Motor neuron (in vitro differentiated cells): ENCODE measurements at regions not wholly inside any gene's neighbourhood (a gene's known extent, or its start where the extent isn't known, plus 50 kb on each side); places are given as distances from the start of the nearest gene placed in this dataset.
A peak's percentile ranks its signal among the peaks of the same experiment; 100 is the strongest.
"Not testable (repeated sequence)": the region's sequence is repeated elsewhere in the genome, so short reads cannot be mapped to it uniquely, and the experiment has no call there.

Experiments
- ATAC-seq, 8 experiments: fragments of 200-7000 bp; cut with Tn5 transposase; replicated peaks in 6 of 8; 2 replicates each; pipeline ENCODE4 v1.8.0; 2021; ENCODE audit warnings: mild to moderate bottlenecking in 8 of 8, moderate library complexity in 8 of 8
- H3K27ac ChIP-seq, 2 donors: fragments of 250-450 bp; sonication (Bioruptor Pico); 2 replicates each; pipeline ENCODE4 v1.9.0; 2021; ENCODE audit warnings: antibody characterized with exemption in 2 of 2, mild to moderate bottlenecking in 2 of 2, moderate library complexity in 1 of 2
- H3K4me1 ChIP-seq, 2 donors: fragments of 250-450 bp; sonication (Bioruptor Pico); replicated peaks in 1 of 2; 2 replicates each; pipeline ENCODE4 v1.6.1; 2021; ENCODE audit warnings: antibody characterized with exemption in 2 of 2, mild to moderate bottlenecking in 2 of 2, moderate library complexity in 1 of 2
- H3K4me3 ChIP-seq, 5 donors: fragments of 250-450 bp; sonication (Bioruptor Pico); 2 replicates each; pipeline ENCODE4 v1.9.0; 2021; ENCODE audit warnings: antibody characterized with exemption in 5 of 5, mild to moderate bottlenecking in 5 of 5, moderate library complexity in 4 of 5
- WGBS, 10 experiments: fragments of 450-650 bp; shearing (Covaris generic); methylation state at CpG; one replicate each; pipeline ENCODE4 v1.0.0; 2022; 5-methylcytosine and 5-hydroxymethylcytosine counted together
- in situ Hi-C, 9 experiments: fragments of 400-800 bp; cut with MboI; loops; one replicate each; pipeline ENCODE4 v1.15.0; 2021; ENCODE audit warnings: low sequenced_read_pairs in 9 of 9, low pct_unique_long_range_greater_than_20kb in 2 of 9; ENCODE audit not compliant: unreplicated experiment in 9 of 9

DNA sequence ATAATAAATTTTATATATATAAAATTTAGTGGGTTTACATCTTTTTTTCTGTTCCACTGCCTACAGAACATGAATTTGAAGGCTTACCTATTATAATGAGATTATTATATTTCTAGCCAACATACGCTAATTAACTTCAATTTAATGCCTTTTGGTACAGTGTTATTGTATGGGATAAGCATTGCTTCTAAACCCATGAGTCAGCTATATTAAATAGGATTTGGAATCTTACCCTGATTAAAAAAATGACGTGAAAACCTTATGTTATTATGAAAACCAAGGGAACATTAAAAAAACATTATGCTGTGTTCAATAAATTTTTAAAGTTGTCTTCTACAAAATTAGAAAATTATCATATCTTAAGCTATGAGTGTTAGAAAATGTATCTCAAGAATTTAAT is 334.0 kb upstream of the RGS17 start:
- Histone ChIP-seq H3K4me1 (no peaks in the 10 kb centered on the region), H3K4me3 (no peak overlapping the region), H3K27ac (no peak overlapping the region)
- no peak for ATAC-seq
- 0 to 100% (median 85%) methylated on average over 1 to 2 of the region's 2 CpGs; no CpG with 5 or more reads in 1 of the 10 experiments for WGBS, 10 experiments
- in situ Hi-C loops, result no loop called here

DNA sequence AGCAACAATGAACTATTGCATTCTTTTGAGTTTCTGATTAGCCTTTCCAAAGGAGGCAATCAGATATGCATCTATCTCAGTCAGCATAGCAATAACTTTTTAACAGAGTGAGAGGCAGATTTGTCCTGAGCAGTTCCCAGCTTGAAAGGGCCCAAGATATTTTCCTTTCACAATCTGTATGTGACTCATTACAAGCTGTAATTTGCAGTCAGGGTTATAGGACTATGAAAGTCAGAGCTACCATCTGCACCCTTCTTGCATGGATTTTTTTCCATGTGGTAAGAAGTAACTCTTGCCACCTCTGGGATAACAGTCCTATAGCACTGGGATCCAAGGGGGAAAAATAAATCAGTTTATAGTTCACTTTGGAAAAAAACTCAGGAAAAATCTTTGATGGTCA is 318.2 kb upstream of the RGS17 start:
- no peak overlapping the region for H3K4me3 ChIP-seq
- H3K27ac ChIP-seq, result no peak overlapping the region
- no peak for ATAC-seq
- in situ Hi-C loops, result no loop called here
- H3K4me1 ChIP-seq, result no peaks in the 10 kb centered on the region

DNA sequence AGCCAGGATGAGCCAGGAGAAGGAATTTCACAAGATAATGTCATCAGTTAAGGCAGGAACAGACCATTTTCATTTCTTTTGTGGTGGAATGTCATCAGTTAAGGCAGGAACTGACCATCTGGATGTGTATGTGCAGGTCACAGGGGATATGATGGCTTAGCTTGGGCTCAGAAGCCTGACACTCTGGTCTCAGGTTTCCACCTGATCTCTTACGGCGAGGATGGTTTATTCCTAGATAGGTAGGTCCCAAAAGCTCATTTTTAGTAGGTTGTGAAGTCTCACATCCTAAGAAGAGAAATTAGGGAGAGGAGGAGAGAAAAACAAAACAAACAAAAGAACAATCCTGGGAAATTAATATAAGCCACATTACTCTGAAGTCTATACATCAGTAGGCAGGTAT is 311.7 kb upstream of the RGS17 start:
- H3K27ac ChIP-seq, in situ Hi-C loops, H3K4me3 ChIP-seq, ATAC-seq, H3K4me1 ChIP-seq: not testable (repeated sequence)
- 100% methylated on average over 2 of the region's 2 CpGs; no CpG with 5 or more reads in 8 of the 10 experiments for WGBS, 10 experiments

DNA sequence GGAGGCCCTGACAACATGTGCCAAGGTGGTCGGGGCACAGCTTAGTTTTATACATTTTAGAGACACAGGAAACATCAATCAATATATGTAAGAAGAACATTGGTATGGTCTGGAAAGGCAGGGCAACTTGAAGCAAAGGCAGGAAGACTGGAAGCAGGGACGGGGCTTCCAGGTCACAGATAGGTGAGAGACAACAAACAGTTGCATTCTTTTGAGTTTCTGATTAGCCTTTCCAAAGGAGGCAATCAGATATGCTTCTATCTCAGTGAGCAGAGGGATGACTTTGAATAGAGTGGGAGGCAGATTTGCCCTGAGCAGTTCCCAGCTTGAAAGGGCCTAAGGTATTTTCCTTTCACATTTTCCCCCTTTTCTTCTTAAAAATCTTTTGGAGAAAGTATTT is 311.0 kb upstream of the RGS17 start:
- peaks cover 0 to 3% of the 10 kb centered on the region in 2 donors for H3K4me1 ChIP-seq
- no peak overlapping the region for H3K27ac ChIP-seq
- no peak overlapping the region for H3K4me3 ChIP-seq
- ATAC-seq, result no peak
- WGBS, 10 experiments, result 0 to 60% (median 7%) methylated on average over 1 to 2 of the region's 2 CpGs; no CpG with 5 or more reads in 3 of the 10 experiments
- in situ Hi-C loops, result no loop called here

DNA sequence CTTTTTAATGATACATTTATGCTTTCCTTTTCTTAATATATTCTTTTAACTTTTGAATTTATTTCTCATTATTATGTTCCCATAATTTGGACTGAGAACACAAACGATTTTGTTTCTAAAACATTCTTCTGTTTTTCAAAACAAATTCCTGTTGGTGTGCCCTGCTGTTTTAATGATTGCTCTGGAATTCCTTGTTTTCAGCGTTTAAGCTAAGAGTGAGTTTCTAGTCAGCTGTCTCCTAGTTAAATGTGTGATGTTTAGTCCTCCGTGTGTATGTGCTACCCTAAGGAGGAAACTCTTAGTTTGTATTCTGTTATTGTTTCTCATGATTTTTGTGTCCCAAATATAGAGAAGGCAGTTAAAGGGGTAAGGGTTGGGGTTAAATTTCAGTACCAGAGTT is 306.1 kb upstream of the RGS17 start:
- H3K4me3 ChIP-seq, result no peak overlapping the region
- in situ Hi-C loops, result no loop called here
- peaks cover 0 to 8% of the 10 kb centered on the region in 2 donors for H3K4me1 ChIP-seq
- no peak overlapping the region for H3K27ac ChIP-seq
- WGBS, 10 experiments, result 0 to 26% (median 11%) methylated on average over 1 to 3 of the region's 3 CpGs
- no peak for ATAC-seq

DNA sequence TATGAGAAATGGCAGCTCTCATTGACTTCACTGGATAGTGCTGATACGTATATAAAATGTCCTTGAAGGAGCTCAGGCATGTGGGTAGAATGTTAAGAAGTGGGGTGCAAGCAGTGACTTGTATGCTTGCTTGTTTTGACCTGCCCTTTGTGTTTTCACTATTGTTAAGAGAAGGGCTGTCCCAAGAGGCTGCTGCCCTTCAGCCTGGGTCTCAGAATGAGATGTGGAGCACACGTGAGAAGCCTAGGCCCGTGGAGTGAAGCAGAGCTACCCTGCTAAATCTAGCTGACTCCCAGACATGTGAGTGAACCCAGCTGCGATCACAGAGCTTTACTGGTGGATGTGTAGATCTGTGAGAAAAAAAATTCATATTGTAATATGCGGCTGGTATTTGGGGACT is 305.3 kb upstream of the RGS17 start:
- peaks cover 0 to 8% of the 10 kb centered on the region in 2 donors for H3K4me1 ChIP-seq
- peak in 5 of 8 experiments; percentile 42 to 98 (median 55) for ATAC-seq
- in situ Hi-C loops, result no loop called here
- no peak overlapping the region for H3K4me3 ChIP-seq
- 25 to 67% (median 39%) methylated on average over 2 to 4 of the region's 5 CpGs; no CpG with 5 or more reads in 4 of the 10 experiments for WGBS, 10 experiments
- H3K27ac ChIP-seq, result no peak overlapping the region

DNA sequence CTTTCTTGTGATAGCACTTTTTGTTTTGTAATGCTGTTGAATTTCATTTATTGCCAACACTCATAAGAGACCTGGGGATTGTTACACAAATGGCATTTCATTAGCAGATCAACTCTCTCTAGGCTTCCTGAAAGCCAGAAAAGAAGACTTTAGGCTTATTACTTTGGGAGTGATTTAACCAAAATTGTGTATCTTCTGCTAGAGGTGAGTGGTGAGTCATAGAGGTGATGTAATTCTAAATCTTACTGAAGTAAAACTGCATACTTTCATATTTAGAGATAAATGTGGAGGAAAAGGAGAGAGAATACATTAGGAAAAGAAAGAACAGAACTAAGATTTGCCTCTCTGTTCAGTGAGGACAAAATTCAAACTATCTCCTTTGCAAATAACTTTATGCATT is 304.7 kb upstream of the RGS17 start:
- in situ Hi-C loops, result no loop called here
- no peak for ATAC-seq
- H3K4me3 ChIP-seq, result no peak overlapping the region

DNA sequence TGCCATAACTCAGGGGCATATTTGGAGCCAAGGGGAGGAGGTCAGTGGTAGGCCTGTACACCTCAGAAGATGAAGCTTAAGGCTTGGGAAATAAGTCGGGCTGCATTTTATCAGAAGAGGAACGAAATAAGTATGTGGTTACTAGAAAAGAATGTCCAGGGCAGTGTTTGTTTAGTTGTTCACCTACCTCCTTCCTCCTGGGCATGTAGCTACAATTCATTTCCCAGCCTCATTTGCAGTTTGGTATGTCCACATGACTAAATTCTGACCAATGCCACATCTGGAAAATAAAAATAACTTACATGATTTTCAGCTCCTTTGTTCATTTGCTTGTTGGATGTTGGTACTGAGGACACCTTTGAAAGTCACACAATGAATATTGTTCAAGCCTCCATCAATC is 294.5 kb upstream of the RGS17 start:
- Histone ChIP-seq H3K4me3 (no peak overlapping the region), H3K4me1 (no peaks in the 10 kb centered on the region), H3K27ac (no peak overlapping the region)
- in situ Hi-C loops, result no loop called here
- ATAC-seq, result no peak
- WGBS, 10 experiments, result 0 to 93% (median 49%) methylated on average over 1 to 2 of the region's 2 CpGs; no CpG with 5 or more reads in 2 of the 10 experiments

More for the DNA sequence above, 304.7 kb upstream of the RGS17 start:
- peaks cover 0 to 8% of the 10 kb centered on the region in 2 donors for H3K4me1 ChIP-seq
- no peak overlapping the region for H3K27ac ChIP-seq

DNA sequence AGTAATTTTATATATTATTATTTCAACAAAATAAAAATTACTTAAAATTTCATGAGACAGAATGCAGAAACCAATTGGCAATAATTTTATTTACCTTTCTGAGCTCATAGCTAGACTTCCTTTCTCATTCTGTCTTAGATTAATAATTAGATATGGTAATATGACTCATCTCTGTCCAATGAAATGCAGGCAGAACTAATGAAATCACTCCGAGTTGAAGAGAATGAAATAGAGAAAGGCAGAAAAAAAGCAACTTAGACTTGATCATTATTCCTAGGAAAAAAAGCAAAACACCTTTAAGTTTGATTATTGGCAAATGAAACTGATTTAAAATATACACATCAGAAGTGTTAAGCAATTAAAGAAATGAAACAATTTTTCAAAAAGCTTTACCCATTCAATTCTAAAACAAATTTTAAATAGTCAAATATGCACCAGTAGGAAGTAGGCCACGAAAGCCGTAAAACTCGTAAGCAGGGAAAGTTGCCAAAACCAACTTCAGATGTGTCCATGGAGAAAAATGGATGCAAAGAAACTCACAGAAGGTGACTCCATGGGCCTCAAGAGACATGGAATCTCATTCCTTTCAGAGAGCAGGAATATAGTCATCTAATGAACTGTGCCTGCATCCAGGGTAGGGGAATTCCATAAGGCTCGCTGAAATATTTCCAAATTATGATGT is 293.8 kb upstream of the RGS17 start:
- Histone ChIP-seq H3K4me3 (no peak overlapping the region), H3K27ac (no peak overlapping the region), H3K4me1 (no peaks in the 10 kb centered on the region)
- WGBS, 10 experiments, result 38 to 98% (median 65%) methylated on average over 3 to 5 of the region's 5 CpGs
- ATAC-seq, result no peak
- in situ Hi-C loops, result no loop called here

DNA sequence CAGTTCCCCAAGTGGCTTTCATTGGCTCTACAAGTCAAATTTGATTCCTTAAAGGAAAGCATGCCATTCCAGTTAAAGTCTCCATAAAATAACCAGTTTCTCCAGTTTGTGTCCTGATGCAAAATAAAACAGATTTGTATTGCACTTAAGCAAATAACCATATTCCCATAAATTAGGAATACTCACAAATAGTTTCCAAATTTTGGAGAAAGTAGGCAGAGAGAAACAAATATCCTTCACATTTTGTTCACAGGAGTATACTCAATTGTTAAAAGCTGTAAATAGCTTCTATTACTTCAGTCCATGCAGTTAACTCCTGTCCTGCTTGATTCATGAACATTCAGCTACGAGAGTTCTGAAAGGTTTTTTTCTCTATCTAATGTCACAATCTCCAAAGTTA is 281.4 kb upstream of the RGS17 start:
- WGBS, 10 experiments, result 0 to 100% (median 75%) methylated on average over 1 of the region's 1 CpG; no CpG with 5 or more reads in 2 of the 10 experiments
- in situ Hi-C loops, result no loop called here
- no peak overlapping the region for H3K4me3 ChIP-seq
- no peak for ATAC-seq
- H3K4me1 ChIP-seq, result no peaks in the 10 kb centered on the region
- H3K27ac ChIP-seq, result no peak overlapping the region

DNA sequence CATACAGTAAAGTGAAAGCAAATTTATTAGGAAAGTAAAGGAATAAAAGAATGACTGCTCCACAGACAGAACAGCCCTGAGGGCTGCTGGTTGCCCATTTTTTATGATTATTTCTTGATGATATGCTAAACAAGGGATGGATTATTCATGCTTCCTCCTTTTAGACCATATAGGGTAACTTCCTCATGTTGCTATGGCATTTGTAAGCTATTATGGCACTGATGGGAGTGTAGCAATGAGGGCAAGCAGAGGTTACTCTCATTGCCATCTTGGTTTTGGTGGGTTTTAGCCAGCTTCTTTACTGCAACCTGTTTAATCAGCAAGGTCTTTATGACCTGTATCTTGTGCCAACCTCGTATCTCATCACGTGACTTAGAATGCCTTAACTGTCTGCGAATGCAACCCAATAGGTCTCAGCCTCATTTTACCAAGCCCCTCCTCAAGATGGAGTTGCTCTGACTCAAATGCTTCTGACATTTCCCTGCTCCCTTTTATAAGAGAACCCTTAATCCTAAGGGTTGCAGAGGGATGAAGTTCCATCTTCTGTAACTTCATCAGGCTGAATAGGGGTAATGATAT is 280.1 kb upstream of the RGS17 start:
- no peaks in the 10 kb centered on the region for H3K4me1 ChIP-seq
- peak in 2 of 8 experiments; percentile 69 to 95 for ATAC-seq
- WGBS, 10 experiments, result 14 to 100% (median 85%) methylated on average over 1 to 3 of the region's 3 CpGs; no CpG with 5 or more reads in 1 of the 10 experiments
- no peak overlapping the region for H3K27ac ChIP-seq
- no peak overlapping the region for H3K4me3 ChIP-seq
- in situ Hi-C loops, result no loop called here

DNA sequence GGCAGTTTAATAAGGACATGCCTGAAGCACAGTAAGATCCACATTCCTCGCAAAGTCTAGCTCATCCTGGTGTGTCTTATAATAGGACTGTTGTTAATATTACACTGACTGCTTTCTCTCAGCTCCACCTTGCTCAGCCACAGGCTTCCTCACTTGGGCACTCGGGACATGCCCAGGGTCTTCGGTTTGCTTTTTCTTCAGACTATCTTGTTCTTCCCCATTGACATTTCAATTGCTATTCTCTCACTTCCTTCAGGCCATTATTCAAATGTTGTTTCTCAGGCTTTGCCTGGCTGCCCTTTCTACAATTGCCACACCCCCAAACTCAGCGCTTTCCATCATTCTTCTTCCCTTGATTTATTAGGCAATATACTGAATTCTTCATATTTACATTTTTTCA is 274.8 kb upstream of the RGS17 start:
- 11 to 50% (median 26%) methylated on average over 1 to 4 of the region's 4 CpGs; no CpG with 5 or more reads in 1 of the 10 experiments for WGBS, 10 experiments
- Histone ChIP-seq H3K4me1 (no peaks in the 10 kb centered on the region), H3K4me3 (no peak overlapping the region), H3K27ac (no peak overlapping the region)
- peak in 4 of 8 experiments; percentile 17 to 88 (median 58) for ATAC-seq
- in situ Hi-C loops, result no loop called here

DNA sequence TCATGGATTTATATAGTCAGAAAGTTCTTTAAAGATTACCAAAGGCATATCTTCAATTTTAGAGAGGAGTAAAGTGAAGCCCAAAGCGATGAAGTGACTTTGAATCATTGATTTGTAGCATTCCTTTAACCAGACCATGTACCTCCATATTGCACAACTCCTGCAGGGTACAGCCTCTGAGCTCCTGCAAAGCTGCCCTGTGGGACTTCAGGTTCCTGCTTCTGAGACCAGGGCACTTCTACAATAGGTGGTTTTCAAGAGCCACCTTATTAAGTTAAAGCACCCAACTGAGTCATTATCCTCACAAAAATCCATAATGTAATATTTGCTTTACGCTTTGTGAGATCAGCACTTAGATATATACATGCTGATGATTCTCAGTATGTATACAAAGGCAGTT is 270.7 kb upstream of the RGS17 start:
- H3K4me1 ChIP-seq, result no peaks in the 10 kb centered on the region
- no peak overlapping the region for H3K4me3 ChIP-seq
- no peak for ATAC-seq
- no peak overlapping the region for H3K27ac ChIP-seq
- WGBS, 10 experiments, result 0 to 100% (median 85%) methylated on average over 1 to 2 of the region's 2 CpGs
- in situ Hi-C loops, result no loop called here

DNA sequence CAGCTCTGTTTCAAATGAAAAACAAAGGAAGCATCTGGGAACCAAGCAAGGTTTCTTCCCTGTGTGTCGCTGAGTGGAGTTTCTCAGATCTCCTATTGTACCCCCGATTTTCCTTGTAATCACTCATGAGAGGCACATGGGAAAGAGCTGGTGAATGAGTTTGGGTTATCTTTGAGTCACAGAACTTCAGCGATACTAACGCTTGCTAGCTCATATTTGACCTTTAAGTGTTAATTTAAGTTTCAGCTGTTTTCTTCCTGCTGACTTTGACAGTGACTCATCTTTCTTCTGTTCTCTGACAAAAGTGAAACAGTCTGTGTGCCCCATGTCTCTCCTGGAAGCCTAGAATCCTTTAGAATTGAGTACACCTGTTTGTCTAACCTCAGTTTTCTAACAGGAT is 261.1 kb upstream of the RGS17 start:
- Histone ChIP-seq H3K4me1 (no peaks in the 10 kb centered on the region), H3K4me3 (no peak overlapping the region), H3K27ac (no peak overlapping the region)
- in situ Hi-C loops, result no loop called here
- 3 to 68% (median 64%) methylated on average over 1 to 4 of the region's 4 CpGs for WGBS, 10 experiments
- ATAC-seq, result peak in 1 of 8 experiments; percentile 44
